Vagina (tissue), 2 donors: ENCODE measurements at regions not wholly inside any gene's neighbourhood (a gene's known extent, or its start where the extent isn't known, plus 50 kb on each side); places are given as distances from the start of the nearest gene placed in this dataset.

Experiments
- CTCF ChIP-seq, 3 experiments: fragments of 450-650 bp in 2 of 3; fragments of 200-600 bp in 1 of 3; sonication (generic) in 1 of 3; IDR thresholded peaks; one replicate each; pipeline ENCODE4 v1.5.1; 2017 to 2019; ENCODE audit warnings: antibody characterized with exemption in 3 of 3, mild to moderate bottlenecking in 2 of 3, moderate library complexity in 2 of 3
- POLR2A ChIP-seq, 2 donors: fragments of 450-650 bp; IDR thresholded peaks; one replicate each; pipeline ENCODE4 v1.6.1; 2017; ENCODE audit warnings: antibody characterized with exemption in 2 of 2, mild to moderate bottlenecking in 2 of 2, moderate library complexity in 2 of 2
- POLR2AphosphoS5 ChIP-seq, 2 donors: sonication (generic); formaldehyde crosslinking; IDR thresholded peaks; one replicate each; pipeline ENCODE4 v1.9.0; 2017; ENCODE audit warnings: antibody characterized with exemption in 2 of 2, mild to moderate bottlenecking in 2 of 2, low read depth in 1 of 2; ENCODE audit not compliant: insufficient read depth in 1 of 2

- TF ChIP-seq CTCF (IDR thresholded peaks at IDR 0.05), result no peak
- TF ChIP-seq POLR2AphosphoS5 (IDR thresholded peaks at IDR 0.05; ENCODE audit: insufficient read depth in 1 of 2, low read depth in 1 of 2), result no peak
- no peak for TF ChIP-seq POLR2A (IDR thresholded peaks at IDR 0.05)
Measured at GRCh38 chr18:44597797-44598196, 82.9 kb upstream of the SETBP1 start.
